DOHH2 (cell line): ENCODE measurements at regions not wholly inside any gene's neighbourhood (a gene's known extent, or its start where the extent isn't known, plus 50 kb on each side); places are given as distances from the start of the nearest gene placed in this dataset.

Experiments used
- CTCF ChIP-seq: fragments of 200-600 bp; sonication (generic); IDR thresholded peaks from one replicate; pipeline ENCODE4 v1.5.1; 2014; ENCODE audit warnings: antibody characterized with exemption, mild to moderate bottlenecking, low read depth, low read length; ENCODE audit not compliant: poor library complexity, severe bottlenecking
- EZH2phosphoT487 ChIP-seq: fragments of 200-600 bp; sonication (generic); IDR thresholded peaks from 2 replicates; pipeline ENCODE4 v1.6.1; 2017; ENCODE audit warnings: borderline replicate concordance, mild to moderate bottlenecking, antibody characterized with exemption, low read length, moderate library complexity, mixed read lengths

GRCh38 chr6:67885081-67886033 lies 749.7 kb upstream of the ADGRB3 start:
- TF ChIP-seq CTCF (no peak), EZH2phosphoT487 (no peak)
